H1 (cell line): ENCODE measurements at regions not wholly inside any gene's neighbourhood (a gene's known extent, or its start where the extent isn't known, plus 50 kb on each side); places are given as distances from the start of the nearest gene placed in this dataset.

Experiments
- CTCF ChIA-PET: fragments of 300-600 bp; sonication (Branson Sonifier 250); formaldehyde crosslinking; loops from one replicate; lab custom pipeline; 2021; ENCODE audit not compliant: partially characterized antibody; lab: Charles Lee
- POLR2A ChIA-PET: fragments of 300-600 bp; sonication (Branson Sonifier 250); formaldehyde crosslinking; loops from one replicate; lab custom pipeline; 2021; ENCODE audit warnings: inconsistent platforms; ENCODE audit not compliant: partially characterized antibody; lab: Charles Lee
- DNase-seq, 2 experiments: peaks; one replicate each; pipeline versions ENCODE4 v3.0.0 to v3.0.0-alpha.2; 2010 to 2022; ENCODE audit warnings: low spot score in 2 of 2, low read depth in 1 of 2, mixed read lengths in 1 of 2
- FAIRE-seq: peaks from 2 replicates; lab custom pipeline; 2011; peaks lifted over from hg19 to GRCh38; lab: Jason Lieb, UNC
- H2AFZ ChIP-seq: 2 replicates; pipeline ENCODE4 v1.8.1; 2012; ENCODE audit warnings: low read length, inconsistent platforms
- H2AK5ac ChIP-seq: 2 replicates; pipeline ENCODE4 v1.6.1; 2013; ENCODE audit warnings: low read depth, low read length
- H2BK120ac ChIP-seq: replicated peaks from 2 replicates; pipeline ENCODE3; 2013; ENCODE audit warnings: low read depth, low read length, inconsistent platforms
- H2BK12ac ChIP-seq: 2 replicates; pipeline ENCODE4 v1.6.1; 2013; ENCODE audit warnings: low read depth, low read length
- H2BK15ac ChIP-seq: 2 replicates; pipeline ENCODE4 v1.6.1; 2013; ENCODE audit warnings: low read length
- H2BK20ac ChIP-seq: 2 replicates; pipeline ENCODE4 v1.6.1; 2013; ENCODE audit warnings: low read length
- H2BK5ac ChIP-seq: 2 replicates; pipeline ENCODE4 v1.6.1; 2013; ENCODE audit warnings: low read depth, low read length
- H3K14ac ChIP-seq: 2 replicates; pipeline ENCODE4 v1.6.1; 2013; ENCODE audit warnings: inconsistent platforms; ENCODE audit not compliant: insufficient read length
- H3K18ac ChIP-seq: 2 replicates; pipeline ENCODE4 v1.6.1; 2013; ENCODE audit warnings: low read length; ENCODE audit errors: extremely low read depth
- H3K23ac ChIP-seq: 2 replicates; pipeline ENCODE4 v1.6.1; 2013; ENCODE audit warnings: inconsistent platforms; ENCODE audit not compliant: insufficient read length
- H3K23me2 ChIP-seq: 2 replicates; pipeline ENCODE4 v1.6.1; 2013; ENCODE audit warnings: low read depth, low read length
- H3K27ac ChIP-seq: 2 replicates; pipeline ENCODE4 v1.6.1; 2011; ENCODE audit warnings: low read depth, low read length, inconsistent platforms
- H3K27me3 ChIP-seq, 4 experiments: replicated peaks in 1 of 4; 1 replicate in 1 of 4; 2 replicates in 3 of 4; pipeline versions ENCODE4 v1.6.1 to v1.8.1; 2011 to 2013; ENCODE audit warnings: low read length in 3 of 4, mild to moderate bottlenecking in 3 of 4, inconsistent platforms in 2 of 4, mixed read lengths in 2 of 4, moderate library complexity in 1 of 4; ENCODE audit not compliant: control insufficient read depth in 3 of 4, insufficient read depth in 3 of 4; ENCODE audit errors: extremely low read depth in 1 of 4
- H3K36me3 ChIP-seq, 4 experiments: 2 replicates each; pipeline versions ENCODE4 v1.6.1 to v1.8.1; 2011 to 2013; ENCODE audit warnings: mild to moderate bottlenecking in 4 of 4, low read length in 3 of 4, moderate library complexity in 2 of 4, control low read depth in 1 of 4, inconsistent platforms in 1 of 4; ENCODE audit not compliant: insufficient read depth in 4 of 4, control insufficient read depth in 2 of 4
- H3K4ac ChIP-seq: replicated peaks from 2 replicates; pipeline ENCODE3; 2013; ENCODE audit warnings: low read length, low read depth, mixed read lengths, inconsistent platforms; ENCODE audit not compliant: insufficient read length
- H3K4me1 ChIP-seq, 4 experiments: replicated peaks in 1 of 4; 1 replicate in 1 of 4; 2 replicates in 3 of 4; pipeline versions ENCODE4 v1.6.1 to v1.8.1; 2011 to 2013; ENCODE audit warnings: low read length in 3 of 4, inconsistent platforms in 2 of 4, mixed read lengths in 1 of 4; ENCODE audit not compliant: insufficient read depth in 4 of 4, control insufficient read depth in 3 of 4
- H3K4me2 ChIP-seq, 2 experiments: 2 replicates each; pipeline versions ENCODE4 v1.6.1 to v1.8.1; 2011 to 2013; ENCODE audit warnings: low read depth in 2 of 2, low read length in 2 of 2, control low read depth in 1 of 2, inconsistent platforms in 1 of 2, mild to moderate bottlenecking in 1 of 2; ENCODE audit not compliant: insufficient read depth in 1 of 2
- H3K4me3 ChIP-seq, 4 experiments: fragments of 200-600, 300-600 bp in 1 of 4; sonication (generic), shearing (Covaris generic), sonication (Bioruptor Twin) in 1 of 4; 2 replicates each; pipeline versions ENCODE4 v1.5.1 to v1.8.1; 2011 to 2016; ENCODE audit warnings: low read length in 4 of 4, low read depth in 3 of 4, control low read depth in 2 of 4, inconsistent platforms in 2 of 4, mild to moderate bottlenecking in 2 of 4, mixed read lengths in 1 of 4, moderate library complexity in 1 of 4; ENCODE audit not compliant: insufficient read depth in 2 of 4; ENCODE audit errors: extremely low read depth in 1 of 4
- H3K56ac ChIP-seq: replicated peaks from 2 replicates; pipeline ENCODE3; 2013; ENCODE audit warnings: low read depth, mild to moderate bottlenecking, mixed read lengths, low read length, inconsistent platforms; ENCODE audit not compliant: insufficient read length
- H3K79me1 ChIP-seq: 2 replicates; pipeline ENCODE4 v1.6.1; 2013; ENCODE audit warnings: low read depth, low read length, control low read depth
- H3K79me2 ChIP-seq, 2 experiments: 2 replicates each; pipeline versions ENCODE4 v1.6.1 to v1.8.1; 2012 to 2013; ENCODE audit warnings: low read length in 2 of 2, mild to moderate bottlenecking in 2 of 2, inconsistent platforms in 1 of 2; ENCODE audit not compliant: insufficient read depth in 2 of 2, control insufficient read depth in 1 of 2
- H3K9ac ChIP-seq, 4 experiments: replicated peaks in 1 of 4; 1 replicate in 1 of 4; 2 replicates in 3 of 4; pipeline versions ENCODE4 v1.6.1 to v1.8.1; 2011 to 2013; ENCODE audit warnings: low read depth in 3 of 4, low read length in 3 of 4, control low read depth in 2 of 4, mild to moderate bottlenecking in 2 of 4, moderate library complexity in 2 of 4, inconsistent platforms in 1 of 4; ENCODE audit errors: extremely low read depth in 1 of 4
- H3K9me3 ChIP-seq, 2 experiments: 2 replicates each; pipeline versions ENCODE4 v1.6.1 to v1.8.1; 2012 to 2013; ENCODE audit warnings: mild to moderate bottlenecking in 2 of 2, moderate library complexity in 2 of 2, control low read depth in 1 of 2, inconsistent platforms in 1 of 2, low read depth in 1 of 2, low read length in 1 of 2, mixed read lengths in 1 of 2; ENCODE audit not compliant: insufficient read depth in 2 of 2
- H4K20me1 ChIP-seq, 2 experiments: replicated peaks in 1 of 2; 2 replicates each; pipeline versions ENCODE3 to v1.8.1; 2011 to 2013; ENCODE audit warnings: inconsistent platforms in 2 of 2, low read length in 2 of 2, mild to moderate bottlenecking in 1 of 2; ENCODE audit not compliant: insufficient read depth in 2 of 2, control insufficient read depth in 1 of 2
- H4K5ac ChIP-seq: 2 replicates; pipeline ENCODE4 v1.6.1; 2013; ENCODE audit warnings: low read length, low read depth, mixed read lengths, inconsistent platforms; ENCODE audit not compliant: insufficient read length
- H4K8ac ChIP-seq: 2 replicates; pipeline ENCODE4 v1.8.0; 2013; ENCODE audit warnings: mild to moderate bottlenecking, moderate library complexity, low read length, inconsistent platforms; ENCODE audit not compliant: insufficient read depth; ENCODE audit errors: extremely low read depth
- H4K91ac ChIP-seq: replicated peaks from 2 replicates; pipeline ENCODE3; 2013; ENCODE audit warnings: low read length, mixed read lengths, inconsistent platforms; ENCODE audit not compliant: insufficient read length
- ASH2L ChIP-seq: fragments of 200-600, 300-600 bp; sonication (generic); IDR thresholded peaks from one replicate; pipeline ENCODE4 v1.7.1; 2017; ENCODE audit warnings: low read length
- CHD2 ChIP-seq: IDR thresholded peaks from 2 replicates; pipeline ENCODE4 v1.6.1; 2012; ENCODE audit warnings: low read length, improper control_type of control experiment
- EP300 ChIP-seq, 2 experiments: IDR thresholded peaks; 1 replicate in 1 of 2; 2 replicates in 1 of 2; pipeline ENCODE4 v1.6.1; 2011 to 2012; ENCODE audit warnings: low read depth in 2 of 2, low read length in 2 of 2, mild to moderate bottlenecking in 2 of 2, borderline replicate concordance in 1 of 2, inconsistent platforms in 1 of 2, moderate library complexity in 1 of 2
- HDAC2 ChIP-seq, 2 experiments: fragments of 300-600 bp in 1 of 2; sonication (generic) in 1 of 2; IDR thresholded peaks; 2 replicates each; pipeline ENCODE4 v1.6.1; 2011 to 2012; ENCODE audit warnings: low read depth in 2 of 2, low read length in 2 of 2, mild to moderate bottlenecking in 2 of 2, moderate library complexity in 2 of 2, borderline replicate concordance in 1 of 2, inconsistent platforms in 1 of 2
- SP4 ChIP-seq: IDR thresholded peaks from 2 replicates; pipeline ENCODE4 v1.6.1; 2012; ENCODE audit warnings: low read length, inconsistent platforms
- TBP ChIP-seq: IDR thresholded peaks from 2 replicates; pipeline ENCODE4 v1.6.1; 2011; ENCODE audit warnings: low read depth, low read length, improper control_type of control experiment
- TCF12 ChIP-seq: IDR thresholded peaks from 2 replicates; pipeline ENCODE4 v1.6.1; 2011; ENCODE audit warnings: low read depth, mild to moderate bottlenecking, low read length
- WGBS, 2 experiments: shearing (Covaris generic) in 1 of 2; methylation state at CpG; one replicate each; pipeline versions ENCODE4 v1.1.6 to v1.1.7; 2013 to 2015; ENCODE audit warnings: low lambda C conversion rate in 2 of 2, mixed read lengths in 2 of 2, inconsistent platforms in 1 of 2, low coverage in 1 of 2, missing lambda C conversion rate in 1 of 2; ENCODE audit not compliant: insufficient replicate concordance in 2 of 2, insufficient coverage in 1 of 2, insufficient read length in 1 of 2; ENCODE audit errors: extremely low coverage in 1 of 2, missing lambda C conversion rate in 1 of 2; 5-methylcytosine and 5-hydroxymethylcytosine counted together

GRCh38 chr1:103162360-103162759 is 54.0 kb upstream of the COL11A1 start:
- no peak overlapping the region for H2AK5ac ChIP-seq
- CTCF ChIA-PET, result interaction anchor here (1.0 to 1.5 kb wide), 2 partner anchors 23 to 299 kb away, joined by 3 to 4 read pairs; no protein-coding TSS in a partner anchor
- H3K23ac ChIP-seq, result no peak overlapping the region
- no peaks in the 10 kb centered on the region for H3K36me3 ChIP-seq
- no peak overlapping the region for H4K91ac ChIP-seq
- no peak overlapping the region for H3K4me3 ChIP-seq
- no peak overlapping the region for H2BK20ac ChIP-seq
- no peaks in the 10 kb centered on the region for H3K9me3 ChIP-seq
- no peak for FAIRE-seq
- H3K9ac ChIP-seq, result no peak overlapping the region
- H3K4me2 ChIP-seq, result no peak overlapping the region
- no peak overlapping the region for H2BK12ac ChIP-seq
- no peaks in the 10 kb centered on the region for H4K20me1 ChIP-seq
- no peak overlapping the region for H3K56ac ChIP-seq
- no peaks in the 10 kb centered on the region for H3K79me1 ChIP-seq
- H3K4ac ChIP-seq, result no peak overlapping the region
- no peaks in the 10 kb centered on the region for H3K4me1 ChIP-seq
- H4K8ac ChIP-seq, result no peak overlapping the region
- no peak overlapping the region for H3K18ac ChIP-seq
- TF ChIP-seq TBP, result no peak
- TF ChIP-seq HDAC2 (IDR thresholded peaks at IDR 0.05; ENCODE audit: borderline replicate concordance in 1 of 2, low read depth in 2 of 2, low read length in 2 of 2), result no peak
- TF ChIP-seq TCF12, result no peak
- TF ChIP-seq CHD2, result no peak
- TF ChIP-seq SP4, result no peak
- TF ChIP-seq EP300 (IDR thresholded peaks at IDR 0.05; ENCODE audit: borderline replicate concordance in 1 of 2, low read depth in 2 of 2, low read length in 2 of 2), result no peak
- TF ChIP-seq ASH2L, result no peak
- no peak overlapping the region for H2BK15ac ChIP-seq
- no peaks in the 10 kb centered on the region for H3K23me2 ChIP-seq
- no peak overlapping the region for H3K14ac ChIP-seq
- no peak overlapping the region for H2BK5ac ChIP-seq
- no peaks in the 10 kb centered on the region for H3K79me2 ChIP-seq
- H2AFZ ChIP-seq, result no peak overlapping the region
- no peak overlapping the region for H3K27ac ChIP-seq
- no peak overlapping the region for H2BK120ac ChIP-seq
- WGBS, 2 experiments, result 93% methylated on average over 2 of the region's 2 CpGs; no CpG with 5 or more reads in 1 of the 2 experiments
- no peak overlapping the region for H4K5ac ChIP-seq
- no peak for DNase-seq
- H3K27me3 ChIP-seq, result no peaks in the 10 kb centered on the region
- POLR2A ChIA-PET, result no interaction called here
